Heart left ventricle (tissue), 13 donors: ENCODE measurements at regions not wholly inside any gene's neighbourhood (a gene's known extent, or its start where the extent isn't known, plus 50 kb on each side); places are given as distances from the start of the nearest gene placed in this dataset.

Experiments
- POLR2A ChIP-seq, 2 donors: fragments of 450-650 bp; IDR thresholded peaks; one replicate each; pipeline ENCODE4 v1.6.1; 2017; ENCODE audit warnings: antibody characterized with exemption in 2 of 2, mild to moderate bottlenecking in 2 of 2, moderate library complexity in 2 of 2
- TF ChIP-seq, protein P1 (sequence below), 12 donors: fragments of 200-600 bp; sonication (generic) in 4 of 12; IDR thresholded peaks; one replicate each; pipeline versions ENCODE4 v1.5.0 to v1.8.0; 2018 to 2022; ENCODE audit warnings: antibody characterized with exemption in 12 of 12, mild to moderate bottlenecking in 5 of 12
- donor health status: ischemic (EF 13 %, LVEDD 7.1; RV severe dilation, severe dysfunction).
- donor health status: DM: no; HTN: yes; CAD: no.
- donor health status: DM: no; HTN: no; CAD: no.
- donor health status: ischemic (EF 25% LVEDD 6.9; RV normal size, moderate dysfunction).
- donor health status: ischemic (EF 25% LVEDD 5.7; RV mildly dilated, moderate dysfunction).
- donor health status: ischemic (EF 35%, LVEDD 5.7; RV mildly dilated, moderate dysfunction).
- donor health status: nonischemic (EF 11% LVEDD 7.7; RV severe dilation, severe dysfunction).
- donor health status: DM: yes; HTN: yes; CAD: no.
- donor health status: PGD.
- donor health status: ischemic (EF 29% LVEDD 5.4; RV normal size, mild dysfunction).
- donor health status: nonischemic (EF 23%, LVEDD 6.1; RV moderate dilation, normal function).

DNA sequence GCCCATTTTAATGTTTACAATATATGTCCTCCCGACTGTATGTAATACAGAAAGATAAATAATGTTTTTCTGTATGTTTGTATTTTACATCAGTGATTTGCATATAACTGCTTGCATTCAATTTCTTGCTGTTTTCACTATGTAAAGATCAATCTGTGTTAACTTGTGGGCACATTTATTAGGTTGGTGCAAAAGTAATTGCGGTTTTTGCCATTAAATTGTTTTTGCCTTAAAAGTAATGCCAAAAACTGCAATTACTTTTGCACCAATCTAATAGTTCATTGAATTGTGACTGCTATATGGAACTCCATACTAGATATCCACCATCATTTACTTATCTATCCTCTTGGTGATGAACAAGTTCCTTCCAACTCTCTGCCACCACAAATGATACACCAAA lies 73.9 kb upstream of the SRD5A3 start:
- TF ChIP-seq, protein P1, sequence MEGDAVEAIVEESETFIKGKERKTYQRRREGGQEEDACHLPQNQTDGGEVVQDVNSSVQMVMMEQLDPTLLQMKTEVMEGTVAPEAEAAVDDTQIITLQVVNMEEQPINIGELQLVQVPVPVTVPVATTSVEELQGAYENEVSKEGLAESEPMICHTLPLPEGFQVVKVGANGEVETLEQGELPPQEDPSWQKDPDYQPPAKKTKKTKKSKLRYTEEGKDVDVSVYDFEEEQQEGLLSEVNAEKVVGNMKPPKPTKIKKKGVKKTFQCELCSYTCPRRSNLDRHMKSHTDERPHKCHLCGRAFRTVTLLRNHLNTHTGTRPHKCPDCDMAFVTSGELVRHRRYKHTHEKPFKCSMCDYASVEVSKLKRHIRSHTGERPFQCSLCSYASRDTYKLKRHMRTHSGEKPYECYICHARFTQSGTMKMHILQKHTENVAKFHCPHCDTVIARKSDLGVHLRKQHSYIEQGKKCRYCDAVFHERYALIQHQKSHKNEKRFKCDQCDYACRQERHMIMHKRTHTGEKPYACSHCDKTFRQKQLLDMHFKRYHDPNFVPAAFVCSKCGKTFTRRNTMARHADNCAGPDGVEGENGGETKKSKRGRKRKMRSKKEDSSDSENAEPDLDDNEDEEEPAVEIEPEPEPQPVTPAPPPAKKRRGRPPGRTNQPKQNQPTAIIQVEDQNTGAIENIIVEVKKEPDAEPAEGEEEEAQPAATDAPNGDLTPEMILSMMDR (IDR thresholded peaks at IDR 0.05) = no peak
- TF ChIP-seq POLR2A (IDR thresholded peaks at IDR 0.05) = no peak
